Muscle layer of duodenum (tissue), 2 donors: ENCODE measurements at regions not wholly inside any gene's neighbourhood (a gene's known extent, or its start where the extent isn't known, plus 50 kb on each side); places are given as distances from the start of the nearest gene placed in this dataset.
"Not testable (repeated sequence)": the region's sequence is repeated elsewhere in the genome, so short reads cannot be mapped to it uniquely, and the experiment has no call there.

ENCODE experiments used
- H3K27ac ChIP-seq: one replicate; pipeline ENCODE4 v1.7.0; 2013; ENCODE audit warnings: mild to moderate bottlenecking, low read length
- H3K27me3 ChIP-seq: one replicate; pipeline ENCODE4 v1.7.0; 2013; ENCODE audit warnings: low read depth, mild to moderate bottlenecking, control low read depth, low read length
- H3K36me3 ChIP-seq, 2 donors: one replicate each; pipeline ENCODE4 v1.7.0; 2013; ENCODE audit warnings: low read length in 2 of 2, control low read depth in 1 of 2, mild to moderate bottlenecking in 1 of 2; ENCODE audit not compliant: insufficient read depth in 2 of 2, control insufficient read depth in 1 of 2
- H3K4me1 ChIP-seq, 2 donors: one replicate each; pipeline ENCODE4 v1.7.0; 2013; ENCODE audit warnings: low read length in 2 of 2, mild to moderate bottlenecking in 2 of 2, control low read depth in 1 of 2, moderate library complexity in 1 of 2; ENCODE audit not compliant: insufficient read depth in 2 of 2, control insufficient read depth in 1 of 2
- H3K4me3 ChIP-seq, 2 donors: one replicate each; pipeline ENCODE4 v1.7.0; 2013; ENCODE audit warnings: low read length in 2 of 2, low read depth in 1 of 2, mild to moderate bottlenecking in 1 of 2
- H3K9me3 ChIP-seq, 2 donors: one replicate each; pipeline ENCODE4 v1.7.0; 2013; ENCODE audit warnings: low read length in 2 of 2, control low read depth in 1 of 2, mild to moderate bottlenecking in 1 of 2; ENCODE audit not compliant: control insufficient read depth in 1 of 2
- donor health status: healthy.

- Histone ChIP-seq H3K4me3 (no peak overlapping the region), H3K36me3 (no peaks in the 10 kb centered on the region), H3K4me1 (peaks cover 7 to 9% of the 10 kb centered on the region in 2 donors), H3K27ac (no peak overlapping the region), H3K27me3 (no peaks in the 10 kb centered on the region), H3K9me3 (no peaks in the 10 kb centered on the region)
Observed at GRCh38 chr1:70490153-70490552, 79.1 kb downstream of the CTH start.

- Histone ChIP-seq H3K27me3 (no peaks in the 10 kb centered on the region), H3K27ac (no peak overlapping the region), H3K36me3 (no peaks in the 10 kb centered on the region), H3K4me3 (no peak overlapping the region), H3K4me1 (no peaks in the 10 kb centered on the region), H3K9me3 (no peaks in the 10 kb centered on the region)
Observed at GRCh38 chr1:70495370-70495769, 84.3 kb downstream of the CTH start.

GRCh38 chr1:70496181-70496580 is 85.1 kb downstream of the CTH start:
- H3K9me3 ChIP-seq: no peaks in the 10 kb centered on the region
- no peaks in the 10 kb centered on the region for H3K4me1 ChIP-seq
- H3K27ac ChIP-seq: no peak overlapping the region
- H3K27me3 ChIP-seq: no peaks in the 10 kb centered on the region
- no peak overlapping the region for H3K4me3 ChIP-seq
- no peaks in the 10 kb centered on the region for H3K36me3 ChIP-seq

GRCh38 chr1:70497152-70497551 is 86.1 kb downstream of the CTH start:
- Histone ChIP-seq H3K27ac (no peak overlapping the region), H3K4me1 (no peaks in the 10 kb centered on the region), H3K27me3 (no peaks in the 10 kb centered on the region), H3K4me3 (no peak overlapping the region), H3K36me3 (no peaks in the 10 kb centered on the region), H3K9me3 (no peaks in the 10 kb centered on the region)

GRCh38 chr1:70498666-70499065 is 87.6 kb downstream of the CTH start:
- Histone ChIP-seq H3K27me3 (no peaks in the 10 kb centered on the region), H3K36me3 (no peaks in the 10 kb centered on the region), H3K27ac (no peak overlapping the region), H3K9me3 (no peaks in the 10 kb centered on the region), H3K4me3 (no peak overlapping the region), H3K4me1 (no peaks in the 10 kb centered on the region)

GRCh38 chr1:70499695-70500094 is 88.6 kb downstream of the CTH start:
- Histone ChIP-seq H3K36me3 (no peaks in the 10 kb centered on the region), H3K27me3 (no peaks in the 10 kb centered on the region), H3K4me1 (peaks cover 5 to 6% of the 10 kb centered on the region in 2 donors)

GRCh38 chr1:70503358-70503757 is 92.3 kb downstream of the CTH start:
- Histone ChIP-seq H3K36me3 (no peaks in the 10 kb centered on the region), H3K27me3 (no peaks in the 10 kb centered on the region), H3K27ac (no peak overlapping the region), H3K4me1 (peaks cover 9 to 11% of the 10 kb centered on the region in 2 donors), H3K9me3 (no peaks in the 10 kb centered on the region), H3K4me3 (no peak overlapping the region)

More at GRCh38 chr1:70499695-70500094, 88.6 kb downstream of the CTH start:
- H3K9me3 ChIP-seq: no peaks in the 10 kb centered on the region
- no peak overlapping the region for H3K27ac ChIP-seq
- H3K4me3 ChIP-seq: no peak overlapping the region

- peaks cover 11% of the 10 kb centered on the region in 2 donors for H3K4me1 ChIP-seq
- H3K27ac ChIP-seq: no peak overlapping the region
- H3K36me3 ChIP-seq: no peaks in the 10 kb centered on the region
- no peak overlapping the region for H3K4me3 ChIP-seq
- H3K27me3 ChIP-seq: no peaks in the 10 kb centered on the region
- H3K9me3 ChIP-seq: no peaks in the 10 kb centered on the region
Observed at GRCh38 chr1:70504176-70504820, 93.2 kb downstream of the CTH start.

- Histone ChIP-seq H3K4me3 (no peak overlapping the region), H3K36me3 (no peaks in the 10 kb centered on the region), H3K27ac (no peak overlapping the region), H3K27me3 (no peaks in the 10 kb centered on the region), H3K9me3 (no peaks in the 10 kb centered on the region), H3K4me1 (peaks cover 11 to 16% of the 10 kb centered on the region in 2 donors)
Observed at GRCh38 chr1:70504821-70505193, 93.7 kb downstream of the CTH start.

GRCh38 chr1:70507991-70508390 is 96.9 kb downstream of the CTH start:
- H3K4me1 ChIP-seq: peaks cover 11 to 22% of the 10 kb centered on the region in 2 donors
- not testable (repeated sequence) for H3K36me3 ChIP-seq, H3K27me3 ChIP-seq, H3K4me3 ChIP-seq, H3K27ac ChIP-seq, H3K9me3 ChIP-seq

- H3K4me1 ChIP-seq: peaks cover under 1 to 13% of the 10 kb centered on the region in 2 donors
- no peaks in the 10 kb centered on the region for H3K36me3 ChIP-seq
- H3K4me3 ChIP-seq: no peak overlapping the region
- no peaks in the 10 kb centered on the region for H3K27me3 ChIP-seq
- H3K9me3 ChIP-seq: no peaks in the 10 kb centered on the region
- H3K27ac ChIP-seq: no peak overlapping the region
Observed at GRCh38 chr1:70509996-70510876, 99.2 kb downstream of the CTH start.
